HG03097 (cell line): ENCODE measurements at regions not wholly inside any gene's neighbourhood (a gene's known extent, or its start where the extent isn't known, plus 50 kb on each side); places are given as distances from the start of the nearest gene placed in this dataset.

Experiments
- ATAC-seq: cut with Tn5 transposase; IDR thresholded peaks from one replicate; pipeline ENCODE4 v1.9.1; 2021; ENCODE audit not compliant: unreplicated experiment, low FRiP score

GRCh38 chr11:128330203-128330602 is 257.2 kb downstream of the ETS1 start:
- ATAC-seq: no peak

DNA sequence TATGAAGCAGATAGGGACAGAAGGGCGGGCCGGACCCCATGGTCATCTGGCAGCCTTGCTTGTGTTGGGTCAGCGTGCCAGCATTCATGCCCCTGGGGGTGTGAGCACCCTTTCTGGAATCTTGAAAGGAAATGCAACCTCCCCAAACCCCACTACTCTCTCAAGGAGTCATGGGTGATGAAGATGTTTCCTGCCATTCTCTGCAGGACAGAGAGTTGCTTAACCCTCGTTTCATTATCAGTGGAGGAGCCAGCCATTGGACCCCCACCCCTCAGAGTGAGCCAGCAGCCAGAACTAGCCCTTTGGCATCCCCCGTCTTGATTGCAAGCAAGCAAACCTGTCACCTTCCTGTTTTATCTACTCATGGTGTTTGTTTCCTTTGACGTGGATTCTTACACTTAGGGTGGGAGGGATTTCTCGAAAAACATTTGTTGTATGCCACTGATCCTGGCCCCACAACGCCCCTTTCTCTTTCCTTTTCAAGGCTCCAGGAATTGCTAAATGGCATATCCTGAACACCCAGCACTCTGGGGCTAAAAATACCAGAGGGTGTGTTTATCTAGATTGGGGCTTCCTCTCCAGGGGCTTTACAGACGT is 258.3 kb downstream of the ETS1 start:
- no peak for ATAC-seq

DNA sequence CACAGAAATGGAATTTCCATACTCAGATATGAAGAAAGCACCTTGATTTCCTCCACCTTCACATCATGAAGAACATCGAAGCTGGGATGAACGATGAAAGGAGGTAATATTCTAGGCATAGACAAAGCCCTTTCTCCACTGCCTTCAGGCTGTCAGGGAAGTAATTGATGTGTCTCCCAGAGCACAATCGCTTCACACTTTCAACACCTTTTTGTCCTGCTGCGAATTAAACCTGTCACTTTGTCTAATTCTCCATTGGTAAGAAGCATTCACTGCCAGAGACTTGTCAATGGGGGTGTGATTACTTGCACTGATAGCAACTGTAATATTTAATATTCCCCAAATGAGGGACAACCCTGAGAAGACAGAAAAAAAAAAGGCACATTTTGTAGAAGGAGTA is 260.1 kb downstream of the ETS1 start:
- no peak for ATAC-seq

DNA sequence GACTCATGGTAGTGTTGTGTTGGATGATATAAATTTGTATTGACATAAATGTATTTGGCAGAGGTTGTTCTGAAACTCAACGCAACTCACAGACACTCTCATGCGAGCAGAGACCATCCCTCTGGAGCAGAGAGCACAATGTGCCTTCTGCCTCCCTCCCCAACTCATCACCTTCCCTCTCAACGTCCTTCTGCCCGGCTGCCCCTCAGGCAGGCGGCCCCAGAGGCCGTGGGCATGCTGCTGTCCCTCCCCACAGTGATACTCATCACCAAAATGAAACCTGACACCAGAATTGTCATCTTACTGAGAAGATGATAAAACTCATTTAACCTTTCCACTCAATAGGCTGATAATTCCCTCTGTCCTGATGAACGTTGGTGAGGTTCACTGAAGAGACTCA is 260.6 kb downstream of the ETS1 start:
- no peak for ATAC-seq

GRCh38 chr11:128324531-128325141 is 262.7 kb downstream of the ETS1 start:
- no peak for ATAC-seq

GRCh38 chr11:128324051-128324481 is 263.3 kb downstream of the ETS1 start:
- ATAC-seq: no peak

DNA sequence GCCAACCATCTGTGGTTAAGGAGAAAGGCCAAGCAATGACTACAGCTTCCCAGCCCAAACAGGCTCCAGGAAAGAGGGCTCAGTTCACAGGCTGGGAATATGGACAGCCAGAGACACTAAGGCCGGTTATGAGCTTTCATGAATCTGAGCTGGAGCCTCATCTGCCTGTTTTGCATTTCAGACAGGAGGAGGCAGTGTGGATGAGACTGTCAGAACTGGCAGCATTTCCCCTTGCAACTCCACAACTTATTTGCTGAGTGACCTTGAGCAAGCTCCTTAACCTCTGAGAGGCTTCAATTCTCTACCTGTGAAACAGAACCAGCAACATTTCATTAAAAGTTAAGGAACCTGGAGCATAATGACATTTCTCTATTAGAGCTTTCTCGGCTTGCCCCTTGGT is 264.0 kb downstream of the ETS1 start:
- ATAC-seq: no peak

DNA sequence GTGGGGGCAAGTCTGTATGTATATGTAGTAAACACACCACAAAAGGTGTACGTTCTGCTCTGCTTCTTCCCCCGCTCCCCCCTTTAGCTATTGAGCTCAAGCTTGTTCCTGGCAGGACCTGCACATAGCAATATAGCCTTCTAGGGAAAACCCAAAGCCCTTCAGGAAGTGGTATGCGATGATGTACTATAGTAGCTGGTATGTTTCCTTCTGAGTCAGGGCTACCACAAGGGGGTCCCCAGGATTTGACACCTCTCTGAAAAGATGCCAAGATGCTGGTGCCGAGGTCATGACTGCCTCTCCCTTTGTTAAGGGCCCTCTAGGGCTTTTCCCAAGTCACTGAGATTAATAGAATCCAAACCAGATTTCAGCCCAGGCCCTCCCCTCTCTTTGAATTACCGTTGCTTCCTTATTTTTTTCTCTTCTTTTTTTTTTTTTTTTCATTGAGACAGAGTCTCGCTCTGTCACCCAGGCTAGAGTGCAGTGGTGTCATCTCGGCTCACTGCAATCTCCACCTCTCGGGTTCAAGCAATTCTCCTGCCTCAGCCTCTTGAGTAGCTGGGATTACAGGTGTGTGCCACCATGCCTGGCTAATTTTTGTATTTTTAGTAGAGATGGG is 268.4 kb downstream of the ETS1 start:
- ATAC-seq: peak; percentile 79

- ATAC-seq: no peak
Measured at GRCh38 chr11:128316541-128317227, 270.7 kb downstream of the ETS1 start.

DNA sequence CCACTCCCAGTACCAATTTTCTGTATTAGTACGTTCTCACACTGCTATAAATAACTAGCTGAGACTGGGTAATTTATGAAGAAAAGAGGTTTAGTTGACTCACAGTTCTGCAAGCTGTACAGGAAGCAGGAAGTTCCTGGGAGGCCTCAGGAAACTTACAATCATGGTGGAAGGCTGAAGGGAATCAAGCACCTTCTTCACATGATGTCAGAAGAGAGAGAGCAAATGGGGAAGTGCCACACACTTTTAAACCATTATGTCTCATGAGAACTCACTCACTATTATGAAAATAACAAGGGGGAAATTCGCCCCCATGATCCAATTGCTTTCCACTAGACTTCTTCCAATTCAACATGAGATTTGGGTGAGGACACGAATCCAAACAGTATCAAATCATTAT is 271.4 kb downstream of the ETS1 start:
- ATAC-seq: no peak

- no peak for ATAC-seq
Measured at GRCh38 chr11:128313931-128314330, 273.4 kb downstream of the ETS1 start.

GRCh38 chr11:128311742-128312719 is 275.3 kb downstream of the ETS1 start:
- no peak for ATAC-seq

DNA sequence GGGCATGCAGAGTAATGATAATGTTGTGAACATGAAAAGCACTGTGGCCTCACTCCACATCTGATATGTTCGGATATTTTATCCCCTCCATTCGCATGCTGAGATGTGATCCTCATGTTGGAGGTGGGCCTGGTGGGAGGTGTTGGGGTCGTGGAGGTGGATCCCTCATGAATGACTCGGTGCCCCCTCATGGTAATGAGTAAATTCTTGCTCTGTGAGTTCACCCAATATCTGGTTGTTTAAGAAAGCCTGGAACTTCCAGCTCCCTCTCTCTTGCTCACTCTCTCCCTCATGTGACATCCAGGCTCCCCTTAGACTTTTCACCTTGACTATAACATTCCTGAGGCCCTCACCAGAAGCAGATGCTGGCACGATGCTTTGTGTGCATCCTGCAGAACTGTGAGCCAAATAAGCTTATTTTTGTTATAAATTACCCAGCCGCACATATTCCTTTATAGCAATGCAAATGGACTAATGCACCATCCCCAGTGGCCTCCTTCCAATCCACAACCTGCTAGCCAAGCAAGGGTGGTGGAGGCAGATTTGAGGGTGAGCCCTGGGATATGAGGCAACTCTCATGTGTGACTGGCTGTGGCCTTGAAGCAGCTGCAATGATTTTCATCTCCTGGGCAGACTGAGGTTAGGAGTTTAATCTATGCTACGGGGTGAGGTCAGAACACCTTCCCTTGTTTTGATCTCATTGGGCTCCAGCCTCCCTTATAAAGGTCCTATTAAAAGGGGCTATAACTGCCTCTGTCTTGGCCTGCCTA is 276.5 kb downstream of the ETS1 start:
- ATAC-seq: no peak

DNA sequence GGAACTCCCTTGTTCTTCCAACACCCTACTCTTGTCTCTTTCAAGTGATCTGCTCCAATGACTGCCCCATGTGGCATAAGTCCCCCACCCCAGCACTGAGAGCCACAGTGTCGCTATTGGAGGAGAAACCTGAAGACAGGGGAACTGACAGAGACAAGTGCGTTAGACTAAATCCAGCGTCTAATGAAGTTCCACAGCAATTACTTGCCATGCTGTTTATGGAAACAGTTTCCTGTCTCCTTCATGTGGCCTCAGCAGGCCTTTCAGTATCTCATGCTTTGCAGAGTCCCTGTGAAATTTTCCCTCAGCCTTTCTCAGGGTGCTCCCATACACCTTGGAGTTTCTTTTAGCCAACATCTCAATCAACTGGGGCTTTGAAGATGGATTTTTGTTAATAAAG is 277.4 kb downstream of the ETS1 start:
- no peak for ATAC-seq

- no peak for ATAC-seq
Measured at GRCh38 chr11:128308794-128309193, 278.6 kb downstream of the ETS1 start.

DNA sequence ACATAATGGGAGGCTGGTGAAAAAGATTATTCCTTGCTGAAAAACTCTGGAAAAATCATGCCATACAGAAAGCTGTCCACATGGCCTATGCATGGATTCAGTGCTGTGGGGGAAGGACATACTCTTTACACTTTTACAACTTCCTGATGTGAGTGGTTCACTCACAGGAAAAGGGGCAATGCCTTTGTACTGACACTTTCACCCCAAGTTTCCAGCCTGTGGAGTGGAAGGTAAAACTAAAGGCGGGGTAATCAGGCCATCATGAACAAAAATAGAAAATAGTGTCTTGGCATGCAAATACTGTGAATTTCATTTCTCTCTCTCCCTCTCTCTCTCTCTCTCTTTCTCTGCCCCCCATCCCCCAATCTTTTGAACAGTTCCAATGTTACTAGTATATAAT is 281.8 kb downstream of the ETS1 start:
- no peak for ATAC-seq

DNA sequence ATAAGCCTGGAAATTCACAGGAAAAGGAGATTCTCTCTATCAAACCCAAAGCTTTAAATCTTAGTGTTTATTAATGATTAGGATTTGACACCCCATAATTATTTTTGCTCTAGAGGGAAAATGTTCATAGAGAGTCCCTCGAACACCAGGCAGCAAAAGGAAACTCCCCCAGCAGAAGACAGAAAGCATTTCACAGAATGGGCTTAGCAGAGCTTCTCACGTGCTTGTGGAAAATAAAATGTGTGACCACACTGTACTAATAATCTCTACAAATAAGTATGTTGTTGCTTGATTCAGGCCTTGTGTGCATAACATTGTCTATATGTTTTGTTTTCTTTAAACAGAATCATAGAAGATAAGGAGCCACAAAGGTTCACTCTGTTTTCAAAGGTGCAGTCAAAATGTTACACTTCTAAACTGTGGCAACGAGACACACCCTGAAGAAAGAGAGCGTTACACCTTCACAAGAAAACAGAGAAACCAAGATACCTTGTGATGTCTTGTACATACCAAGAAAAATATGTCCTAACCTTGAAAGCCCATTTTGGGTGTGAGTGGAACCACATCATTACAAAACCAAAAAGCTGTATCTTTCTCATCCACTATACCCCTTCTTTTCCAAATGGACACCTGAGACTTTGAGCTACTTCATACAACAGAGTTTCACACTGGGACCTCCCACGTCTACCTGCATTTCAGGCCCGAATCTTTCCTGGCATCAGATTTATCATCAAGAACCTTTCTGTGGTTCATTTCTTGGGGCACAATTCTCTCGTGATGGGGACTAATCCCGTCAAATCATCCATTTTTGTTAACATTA is 282.5 kb downstream of the ETS1 start:
- ATAC-seq: no peak

- no peak for ATAC-seq
Measured at GRCh38 chr11:128304116-128304515, 283.2 kb downstream of the ETS1 start.

- no peak for ATAC-seq
Measured at GRCh38 chr11:128303383-128303782, 284.0 kb downstream of the ETS1 start.
